Hematopoietic multipotent progenitor cell treated with erythropoietin and hydrocortisone succinate and interleukin-3 and kit ligand, for 6 days (in vitro differentiated cells): ENCODE measurements at regions not wholly inside any gene's neighbourhood (a gene's known extent, or its start where the extent isn't known, plus 50 kb on each side); places are given as distances from the start of the nearest gene placed in this dataset.
A peak's percentile ranks its signal among the peaks of the same experiment; 100 is the strongest.

Source experiments
- DNase-seq: peaks from one replicate; pipeline ENCODE4 v3.0.0-alpha.2; 2015

DNA sequence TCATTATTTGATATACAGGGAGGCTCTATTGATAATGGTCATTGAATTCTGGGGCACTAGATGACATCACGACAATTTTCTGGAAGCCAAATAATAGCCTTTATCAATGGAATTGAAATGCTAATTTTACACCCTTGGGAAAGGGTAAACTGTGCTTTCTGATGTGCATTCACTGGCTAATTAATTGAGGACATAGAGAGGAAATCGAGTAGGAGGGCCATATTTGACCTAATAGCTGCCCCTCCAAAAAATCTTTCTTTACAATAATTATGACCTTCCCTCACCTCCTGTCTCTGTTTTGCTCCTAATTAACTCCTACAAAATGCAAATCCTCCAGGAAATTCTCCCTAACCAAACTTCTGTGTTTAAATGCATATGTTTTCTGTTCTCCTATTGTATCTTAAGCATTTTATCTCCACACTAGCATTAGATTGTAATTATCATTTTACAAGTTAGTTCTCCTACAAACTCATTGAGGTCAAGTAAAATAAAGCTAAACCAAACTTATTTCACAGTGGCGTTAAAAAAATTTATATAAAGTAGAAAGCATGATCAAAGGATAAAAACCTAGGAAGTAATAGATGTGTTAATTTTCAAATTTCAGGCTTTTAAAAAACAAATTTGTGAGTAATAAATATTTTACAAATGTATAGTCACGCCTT lies 1414.0 kb upstream of the AGA start:
- no peak for DNase-seq

DNA sequence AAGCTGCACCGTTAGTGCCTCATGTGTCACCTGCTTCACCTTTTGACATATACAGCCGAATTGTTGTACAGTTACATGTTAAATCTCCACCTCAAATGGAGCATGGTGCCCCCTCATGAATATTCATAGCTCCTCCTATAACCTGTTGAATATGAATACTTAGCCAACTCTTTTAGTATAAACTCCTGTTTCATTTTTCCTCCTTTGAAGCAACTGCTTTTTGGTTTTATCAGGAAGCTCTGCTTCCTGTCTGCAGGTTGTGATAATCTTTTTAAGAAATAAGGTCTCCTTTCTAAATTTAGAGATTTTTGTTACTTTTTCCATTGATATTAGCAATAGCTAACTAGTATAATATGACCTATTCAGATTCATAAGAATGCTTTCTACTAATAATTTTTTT lies 1429.2 kb upstream of the AGA start:
- DNase-seq = peak; percentile 2

DNA sequence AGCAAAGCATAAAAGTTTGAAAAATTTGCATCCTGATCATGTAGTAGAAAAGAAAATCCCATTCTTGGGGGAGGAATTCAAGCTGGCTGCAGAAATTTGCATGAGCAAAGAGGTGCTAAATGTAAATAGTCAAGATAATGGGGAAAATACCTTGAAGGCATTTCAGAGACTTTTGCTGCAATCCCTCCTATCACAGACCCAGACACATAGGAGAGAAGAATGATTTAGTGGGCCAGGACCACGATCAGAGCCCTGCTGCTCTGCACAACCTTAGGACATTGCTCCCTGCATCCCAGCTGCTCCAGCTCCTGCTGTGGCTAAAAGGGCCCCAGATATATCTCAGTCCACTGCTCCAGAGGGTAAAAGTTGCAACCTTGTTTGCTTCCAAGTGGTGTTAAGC lies 1439.7 kb upstream of the AGA start:
- no peak for DNase-seq

DNA sequence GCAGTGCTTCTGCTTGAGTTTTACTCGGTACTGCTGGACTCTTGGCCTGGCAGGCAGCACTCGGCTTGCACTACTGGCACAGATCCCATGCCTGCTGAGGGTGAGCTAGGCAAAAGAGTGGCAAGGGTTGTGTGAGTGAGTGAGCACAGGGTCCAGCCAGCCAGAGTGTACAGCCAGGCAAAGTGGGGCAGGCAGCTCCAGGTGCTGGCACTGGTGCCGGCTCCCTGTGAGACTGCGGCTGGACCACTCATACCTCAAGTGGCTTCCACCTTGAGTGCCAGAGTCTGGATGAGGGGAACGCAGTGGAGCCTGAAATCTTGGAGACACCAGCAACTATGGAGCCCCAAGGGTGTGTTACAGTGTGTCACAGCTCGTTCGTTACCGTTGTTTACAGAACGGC lies 1451.9 kb upstream of the AGA start:
- DNase-seq = no peak

DNA sequence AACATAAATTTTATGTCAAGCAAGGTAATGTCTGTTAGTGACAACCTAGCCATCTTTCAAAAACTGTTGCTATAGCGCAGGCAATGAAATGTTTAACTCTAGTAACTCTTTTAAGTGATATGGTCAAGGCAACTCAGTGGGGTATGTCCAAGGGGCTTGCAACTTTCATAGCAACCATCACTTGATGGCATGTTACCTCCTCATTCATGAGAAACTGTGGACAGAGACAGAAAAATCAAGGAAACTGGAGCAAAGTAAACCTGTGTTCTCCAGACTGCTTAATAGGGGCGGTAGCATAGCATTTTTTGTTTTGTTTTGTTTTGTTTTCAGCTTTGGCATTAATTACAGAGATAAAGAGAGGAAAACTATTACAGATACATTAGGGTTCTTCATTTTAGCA lies 1456.8 kb upstream of the AGA start:
- no peak for DNase-seq

DNA sequence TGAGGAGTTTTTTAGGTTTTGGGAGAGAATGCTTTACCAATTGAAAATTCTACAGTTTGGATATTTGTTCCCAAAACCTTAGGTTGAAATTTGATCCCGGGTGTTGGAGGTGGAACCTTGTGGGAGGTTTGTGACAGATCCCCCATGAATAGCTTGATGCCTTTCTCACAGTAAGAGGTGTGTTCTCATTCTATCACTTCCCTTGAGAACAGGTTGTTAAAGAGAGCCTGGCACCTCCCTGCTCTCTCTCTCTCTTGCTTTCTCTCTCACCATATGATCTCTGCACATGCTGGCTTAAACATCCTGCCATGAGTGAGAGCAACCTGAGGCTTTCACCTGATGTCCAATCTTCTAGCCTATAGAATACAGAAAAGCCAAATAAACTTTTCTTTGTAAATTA lies 1475.5 kb upstream of the AGA start:
- no peak for DNase-seq

DNA sequence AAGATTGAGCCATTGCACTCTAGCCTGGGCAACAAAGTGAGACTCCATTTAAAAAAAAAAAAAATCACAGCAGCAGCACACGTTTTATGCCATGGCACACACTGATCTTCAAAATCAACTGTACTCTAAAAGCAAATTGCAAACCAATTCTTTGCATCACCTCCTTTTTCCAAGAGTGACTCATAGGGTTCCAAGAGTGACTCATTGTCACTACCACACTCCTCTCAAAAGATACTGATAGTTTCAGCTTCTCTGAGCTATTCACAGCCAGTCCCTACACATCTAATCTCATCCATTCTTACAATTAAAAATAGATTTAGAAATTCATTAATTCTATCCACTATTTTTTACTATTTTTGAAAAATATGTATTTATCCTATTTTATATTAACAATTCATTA lies 1494.9 kb upstream of the AGA start:
- DNase-seq = no peak

DNA sequence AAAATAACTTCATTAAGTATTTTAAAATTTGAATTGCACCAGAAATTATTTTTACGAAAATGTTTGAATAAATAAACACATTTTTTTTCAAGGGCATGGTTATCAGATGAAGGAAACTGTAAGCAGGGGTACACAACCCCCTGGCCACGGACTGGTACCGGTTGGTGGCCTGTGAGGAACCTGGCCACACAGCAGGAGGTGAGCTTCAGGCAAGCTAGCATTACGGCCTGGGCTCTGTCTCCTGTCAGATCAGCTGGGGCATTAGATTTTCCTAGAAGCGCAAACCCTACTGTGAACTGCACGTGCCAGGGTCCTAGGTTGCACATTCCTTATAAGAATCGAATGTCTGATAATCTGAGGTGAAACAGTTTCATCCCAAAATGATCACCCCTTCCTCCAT lies 1499.7 kb upstream of the AGA start:
- no peak for DNase-seq

DNA sequence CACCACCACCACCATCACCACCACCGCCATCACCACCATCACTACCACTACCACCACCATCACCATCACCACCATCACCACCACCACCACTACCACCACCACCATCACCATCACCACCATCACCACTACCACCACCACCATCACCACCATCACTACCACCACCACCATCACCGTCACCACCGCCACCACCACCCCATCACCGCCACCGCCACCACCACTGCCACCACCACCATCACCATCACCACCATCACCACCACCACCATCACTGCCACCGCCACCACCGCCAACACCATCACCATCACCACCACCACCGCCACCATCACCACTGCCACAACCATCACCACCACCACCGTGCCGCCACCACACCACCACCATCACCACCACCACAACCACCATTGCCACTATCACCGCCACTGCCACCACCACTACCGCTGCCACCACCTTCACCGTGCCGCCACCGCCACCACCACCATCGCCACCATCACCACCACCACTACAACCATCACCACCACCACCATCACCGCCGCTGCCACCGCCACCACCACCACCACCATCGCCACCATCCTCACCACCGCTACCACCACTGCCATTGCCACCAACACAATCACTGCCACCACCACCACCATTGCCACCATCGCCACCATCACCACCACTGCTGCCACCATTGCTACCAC lies 1511.3 kb upstream of the AGA start:
- DNase-seq = no peak

DNA sequence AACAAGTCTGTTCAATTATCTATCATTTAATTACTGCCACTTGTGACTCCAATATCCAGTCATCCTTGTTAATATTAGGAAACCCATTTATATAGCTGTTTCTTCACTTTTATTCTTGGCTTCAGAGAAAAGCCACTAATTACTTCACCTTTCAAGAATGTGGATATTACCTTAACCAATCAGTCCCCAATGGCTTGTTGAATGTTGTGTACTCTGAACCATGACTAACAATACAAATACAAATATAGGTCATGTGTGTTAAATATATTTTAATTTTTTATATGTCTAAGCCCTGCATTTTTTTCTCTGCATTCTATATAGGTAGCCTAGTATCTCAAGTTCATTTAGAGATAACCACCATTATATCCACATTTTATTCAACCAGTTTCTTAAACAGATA lies 1513.4 kb upstream of the AGA start:
- no peak for DNase-seq

DNA sequence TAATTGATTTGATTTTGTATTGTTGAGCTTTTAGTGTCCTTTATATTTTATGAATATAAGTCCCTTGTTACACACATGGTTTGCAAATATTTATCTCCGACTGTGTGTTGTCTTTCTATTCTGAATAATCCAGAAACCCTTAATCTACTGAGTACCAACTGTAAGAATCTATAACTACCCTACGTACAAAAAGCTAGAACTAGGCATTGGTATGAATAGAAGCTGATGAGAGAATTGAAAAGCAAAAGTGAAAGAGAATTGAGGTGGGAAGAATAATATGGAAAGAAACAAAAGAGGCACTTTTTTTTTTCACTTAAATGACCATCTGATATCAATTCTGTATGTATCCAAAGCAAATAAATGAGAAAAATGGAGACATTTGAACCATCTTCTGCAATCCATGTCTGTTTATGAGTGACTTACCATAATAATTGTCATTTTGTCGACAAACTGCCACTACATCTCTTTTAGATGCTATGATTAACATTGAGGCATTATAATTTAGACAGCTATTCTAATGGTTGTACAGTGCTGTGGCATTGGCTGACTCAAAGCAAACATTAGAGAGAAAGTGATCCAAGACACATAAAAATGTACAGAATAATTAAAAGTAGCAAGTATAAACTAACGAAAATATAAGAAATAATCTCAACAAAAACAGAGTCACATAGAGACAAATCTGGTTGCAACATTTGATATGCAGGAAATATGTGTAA lies 1516.6 kb upstream of the AGA start:
- DNase-seq = no peak

DNA sequence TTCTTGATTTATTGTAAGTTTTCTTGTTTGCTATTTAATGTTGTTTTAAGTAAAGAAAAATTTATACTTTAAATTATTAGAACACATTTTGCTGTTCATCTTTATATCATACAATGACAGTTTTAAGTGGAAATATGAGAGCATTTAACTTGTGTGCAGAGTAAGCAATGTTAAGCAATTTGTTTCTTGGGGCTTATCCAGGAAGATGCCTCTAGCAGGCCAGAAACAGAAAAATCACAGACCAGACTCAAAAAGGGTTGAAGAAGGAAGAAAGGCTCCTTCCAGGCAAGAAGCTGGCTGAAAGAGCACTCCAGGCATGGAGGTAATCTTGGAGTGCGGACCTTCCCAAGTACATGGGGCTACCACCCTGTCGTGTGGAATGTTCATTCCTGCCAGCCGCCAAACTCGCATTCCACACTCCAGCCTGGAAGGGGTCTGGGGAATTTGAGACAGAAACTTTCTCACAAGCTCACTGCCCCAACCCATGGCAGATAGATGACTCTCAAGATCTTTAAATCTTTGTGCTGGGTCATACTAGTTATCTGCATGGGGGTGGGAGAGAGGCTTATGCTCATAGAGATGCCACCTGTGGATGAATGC lies 1521.3 kb upstream of the AGA start:
- no peak for DNase-seq

DNA sequence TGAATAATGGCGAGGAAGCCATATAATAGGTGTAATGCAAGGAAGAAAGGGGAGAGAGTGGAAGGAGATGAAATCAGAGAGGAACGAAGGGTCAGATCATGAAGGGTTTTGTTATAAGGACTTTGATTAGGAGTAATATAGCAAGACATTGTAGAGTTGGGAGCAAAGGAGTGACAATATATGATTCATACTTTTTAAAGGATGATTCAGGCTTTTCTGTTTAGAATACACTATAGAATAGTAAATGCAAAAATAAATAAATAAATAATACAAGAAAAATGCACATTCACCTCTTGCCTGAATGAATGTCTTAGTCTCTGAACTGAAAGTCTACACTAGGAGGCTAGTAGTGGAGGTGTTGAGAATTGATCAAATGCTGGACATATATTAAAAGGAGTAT lies 1524.4 kb upstream of the AGA start:
- DNase-seq = no peak

DNA sequence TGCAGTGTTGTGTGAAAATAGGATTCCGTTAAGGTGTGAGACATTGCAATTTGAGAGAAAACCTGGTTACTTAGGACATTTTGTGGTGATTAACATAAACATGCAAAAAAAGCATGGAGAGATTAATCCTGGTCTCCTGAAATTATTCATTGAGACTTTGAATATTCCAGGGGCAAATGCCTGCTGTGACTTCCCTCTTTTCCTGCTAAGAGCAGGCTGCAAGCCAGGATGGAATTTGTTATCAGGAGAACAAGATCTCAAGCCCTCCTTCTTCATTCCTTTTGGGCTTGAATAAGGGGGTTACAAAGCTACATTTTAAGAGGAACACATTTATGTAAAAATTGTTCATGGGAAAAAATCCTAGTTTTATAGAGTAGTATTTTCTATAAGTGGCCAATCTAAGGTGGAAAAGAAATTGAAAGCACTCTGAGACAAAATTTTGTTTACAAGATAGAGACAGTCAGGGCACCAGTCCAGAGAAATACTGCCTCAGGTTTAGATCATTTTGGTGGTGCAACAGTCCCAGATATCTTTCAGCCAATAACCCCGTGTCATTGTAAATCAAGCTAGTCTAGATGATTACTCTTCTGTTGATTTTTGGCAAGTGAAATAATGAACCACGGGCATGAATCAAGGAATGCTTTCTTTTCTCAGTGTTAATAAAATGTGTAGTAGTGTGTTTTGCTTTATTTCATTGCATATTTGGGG lies 1528.3 kb upstream of the AGA start:
- DNase-seq = no peak

DNA sequence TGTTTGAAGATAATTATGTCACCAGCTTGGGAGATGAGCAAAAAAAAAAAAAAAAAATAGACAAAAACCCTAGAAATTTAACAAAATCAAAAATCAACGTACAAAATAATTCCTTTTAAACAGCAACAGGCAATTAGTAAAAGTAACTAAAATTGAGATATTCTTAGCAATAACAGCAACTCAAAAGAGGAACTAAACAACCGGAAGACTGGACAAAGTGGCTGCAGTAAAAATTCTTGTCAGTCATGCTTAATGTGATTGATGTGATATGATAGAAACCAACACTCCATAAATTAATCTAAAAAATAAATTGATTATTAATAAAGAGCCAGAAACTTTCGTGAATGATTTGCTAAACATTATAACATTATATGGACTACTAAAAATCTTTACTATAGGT lies 1534.6 kb upstream of the AGA start:
- peak; percentile 21 for DNase-seq

DNA sequence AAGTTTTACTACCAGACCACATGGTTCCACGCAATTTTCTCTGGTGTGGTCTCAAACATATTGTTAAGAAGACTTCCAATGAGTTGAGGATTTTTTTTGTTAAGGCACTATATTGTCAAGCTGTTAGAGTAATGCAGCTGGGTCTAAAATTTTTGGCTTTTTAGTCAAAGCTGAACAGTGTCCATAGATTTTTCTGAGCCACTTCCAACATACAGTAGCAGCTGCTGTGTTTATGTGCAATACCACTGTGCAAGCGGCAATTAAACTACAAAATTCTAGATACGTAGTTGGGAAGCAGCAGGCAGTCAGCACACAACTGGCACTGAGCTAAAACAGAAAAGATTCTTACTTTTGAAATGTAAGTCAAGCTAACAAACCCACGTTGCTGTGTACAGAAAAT lies 1551.1 kb upstream of the AGA start:
- DNase-seq = no peak

DNA sequence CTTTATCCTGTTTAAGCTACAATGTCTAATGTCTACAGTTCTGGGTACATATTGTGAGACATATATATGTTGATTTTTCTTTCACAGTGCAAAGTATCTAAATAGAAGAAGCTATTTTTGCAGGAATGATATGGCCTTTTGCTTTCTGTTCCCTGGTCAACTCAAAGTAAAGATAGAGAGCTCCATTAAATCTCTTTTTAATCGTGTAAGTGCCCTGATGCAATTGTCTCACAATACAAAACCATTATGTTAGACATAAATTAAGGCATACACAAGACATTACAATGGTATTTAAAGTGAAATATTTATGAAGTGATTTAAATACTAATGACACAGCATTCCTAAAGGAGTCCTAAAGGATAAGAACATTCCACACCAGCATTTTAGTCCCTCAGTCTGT lies 1559.7 kb upstream of the AGA start:
- DNase-seq = no peak

DNA sequence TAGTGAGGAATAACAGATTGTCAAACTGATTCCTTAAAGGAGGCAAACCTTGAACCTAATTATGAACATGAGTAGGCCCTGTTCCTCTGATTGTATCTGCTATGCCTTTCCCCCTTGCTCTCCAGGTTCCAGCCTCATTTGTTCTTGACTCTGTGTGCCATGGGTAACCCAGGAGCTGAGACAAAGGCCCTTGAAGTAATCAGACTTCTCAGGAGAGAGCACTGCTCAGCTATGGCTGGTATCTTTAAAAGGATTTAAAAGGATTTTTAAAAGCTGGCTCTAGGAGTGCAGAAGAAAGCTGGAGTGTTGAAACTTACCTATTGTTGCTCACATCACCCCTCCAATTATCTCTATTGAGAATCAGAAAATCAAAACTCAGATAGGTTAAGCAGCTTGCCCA lies 1565.5 kb upstream of the AGA start:
- DNase-seq = no peak

DNA sequence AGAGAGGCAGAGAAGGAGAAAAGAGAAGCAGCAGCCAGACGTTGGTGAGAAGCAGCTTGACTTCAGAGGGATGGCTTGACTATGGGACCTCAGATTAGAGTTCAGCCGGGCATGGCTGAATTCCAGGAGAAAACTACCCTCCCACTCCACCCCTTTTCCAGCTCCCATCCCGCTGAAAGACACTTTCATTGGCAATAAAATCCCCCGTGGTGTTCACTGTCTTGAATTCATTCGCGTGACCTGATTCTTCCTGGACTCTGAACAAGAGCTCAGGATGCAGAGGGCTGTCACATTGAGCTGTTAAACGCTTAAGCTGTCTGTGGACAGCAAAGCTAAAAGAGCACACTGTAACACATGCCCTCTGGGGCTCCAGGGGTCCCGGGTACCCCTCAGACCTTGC lies 1575.3 kb upstream of the AGA start:
- DNase-seq = no peak

DNA sequence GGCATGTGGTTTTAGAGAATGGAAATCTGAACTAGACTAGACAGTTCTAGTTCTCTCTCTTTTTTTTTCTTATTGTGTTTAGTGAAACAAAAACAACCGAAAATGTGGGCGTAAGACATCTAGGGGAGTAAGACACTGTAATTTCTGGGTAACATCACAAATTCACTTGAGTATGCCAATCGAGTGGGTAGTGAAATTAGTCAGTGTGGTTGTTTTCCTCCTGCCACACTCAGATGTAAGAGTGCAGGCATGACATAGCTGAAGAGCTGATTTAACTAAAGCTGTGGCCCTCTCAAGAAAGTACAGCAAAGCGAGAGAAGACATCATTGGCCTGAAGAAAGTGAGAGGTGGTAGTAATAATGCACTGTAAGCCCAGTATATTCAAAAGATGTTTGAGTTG lies 1585.3 kb upstream of the AGA start:
- no peak for DNase-seq

DNA sequence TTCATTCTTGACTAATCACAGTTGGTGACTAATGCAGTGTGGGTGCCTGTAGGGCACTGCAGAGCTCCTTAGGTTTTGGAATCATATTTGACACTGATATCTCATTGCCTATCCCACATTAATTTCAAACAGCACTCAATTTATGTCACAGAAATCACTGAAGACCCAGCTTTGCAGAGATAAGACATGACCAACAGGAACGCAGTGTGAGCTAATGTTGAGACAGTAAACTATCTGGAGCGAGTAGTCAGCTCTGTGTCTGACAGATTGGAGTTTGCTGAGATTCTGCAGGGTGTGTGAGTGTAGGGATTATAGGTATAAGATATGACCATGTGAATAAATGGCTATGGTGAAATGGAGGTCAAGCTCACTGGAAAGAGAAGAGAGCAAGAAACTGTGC lies 1586.1 kb upstream of the AGA start:
- no peak for DNase-seq

DNA sequence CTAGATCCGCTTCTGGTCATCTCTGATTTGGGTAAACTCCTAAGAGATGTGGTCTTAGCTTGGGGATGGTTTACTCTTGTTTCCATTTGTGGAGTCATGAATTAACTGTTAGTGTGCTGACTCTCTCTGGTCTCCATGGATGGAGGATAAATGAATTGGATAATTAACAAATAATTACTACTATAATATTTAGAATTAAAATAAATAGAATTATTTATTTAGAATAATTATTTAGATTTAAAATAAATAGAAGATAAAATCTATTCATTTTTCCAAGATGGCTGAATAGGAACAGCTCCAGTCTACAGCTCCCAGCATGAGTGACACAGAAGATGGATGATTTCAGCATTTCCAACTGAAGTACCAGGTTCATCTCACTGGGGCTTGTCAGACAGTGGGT lies 1587.4 kb upstream of the AGA start:
- no peak for DNase-seq

DNA sequence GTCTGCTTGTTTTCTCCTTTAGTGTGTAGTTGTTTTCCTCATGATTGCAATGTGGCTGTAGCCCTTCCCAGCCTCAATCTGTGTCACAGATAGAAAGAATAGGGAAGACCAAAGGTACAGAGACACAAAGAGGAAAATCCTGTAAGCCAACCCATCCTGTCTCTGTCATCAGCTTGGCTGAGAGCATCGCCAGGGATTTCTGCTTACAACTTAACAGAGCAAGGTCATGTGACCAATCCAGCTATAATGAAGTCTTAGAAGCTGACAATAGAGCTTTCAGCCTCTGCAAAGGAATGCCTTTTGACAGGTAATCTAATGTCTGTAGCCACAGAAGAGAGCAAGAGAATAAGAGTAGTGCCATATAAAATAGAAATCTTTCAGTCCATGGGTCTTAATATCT lies 1598.0 kb upstream of the AGA start:
- no peak for DNase-seq
